ENCODE measurements at regions not wholly inside any gene's neighbourhood (a gene's known extent, or its start where the extent isn't known, plus 50 kb on each side); places are given as distances from the start of the nearest gene placed in this dataset.
"Not testable (repeated sequence)": the region's sequence is repeated elsewhere in the genome, so short reads cannot be mapped to it uniquely, and the experiment has no call there.

GRCh38 chr3:156050918-156051317, 69.5 kb upstream of the KCNAB1 start:
- no peak for DNase-seq

GRCh38 chr3:156051651-156052050, 68.7 kb upstream of the KCNAB1 start:
- no peak for DNase-seq

- DNase-seq = no peak
These were observed 68.3 kb upstream of the KCNAB1 start for GRCh38 chr3:156052115-156052514.

GRCh38 chr3:156059950-156060501, 60.4 kb upstream of the KCNAB1 start:
- DNase-seq = no peak

- DNase-seq = not testable (repeated sequence)
These were observed 52.2 kb upstream of the KCNAB1 start for GRCh38 chr3:156068151-156068550.

- DNase-seq = no peak
These were observed 50.4 kb upstream of the KCNAB1 start for GRCh38 chr3:156070028-156070427.

Data from eye (tissue), 1 donor.